HFF-Myc (cell line): ENCODE measurements at regions not wholly inside any gene's neighbourhood (a gene's known extent, or its start where the extent isn't known, plus 50 kb on each side); places are given as distances from the start of the nearest gene placed in this dataset.

Source experiments
- DNase-seq: peaks from one replicate; pipeline ENCODE4 v3.0.0-alpha.2; 2011; ENCODE audit warnings: low read depth; ENCODE audit errors: extremely low read depth
- H3K4me3 ChIP-seq: replicated peaks from 2 replicates; pipeline ENCODE4 v1.5.1; 2011; ENCODE audit warnings: low read depth, mild to moderate bottlenecking, control low read depth, low read length
- TF ChIP-seq, protein P1 (sequence below): IDR thresholded peaks from 2 replicates; pipeline ENCODE4 v1.5.1; 2012; ENCODE audit warnings: mild to moderate bottlenecking, low read depth, low read length, control low read depth; ENCODE audit errors: missing control alignments

DNA sequence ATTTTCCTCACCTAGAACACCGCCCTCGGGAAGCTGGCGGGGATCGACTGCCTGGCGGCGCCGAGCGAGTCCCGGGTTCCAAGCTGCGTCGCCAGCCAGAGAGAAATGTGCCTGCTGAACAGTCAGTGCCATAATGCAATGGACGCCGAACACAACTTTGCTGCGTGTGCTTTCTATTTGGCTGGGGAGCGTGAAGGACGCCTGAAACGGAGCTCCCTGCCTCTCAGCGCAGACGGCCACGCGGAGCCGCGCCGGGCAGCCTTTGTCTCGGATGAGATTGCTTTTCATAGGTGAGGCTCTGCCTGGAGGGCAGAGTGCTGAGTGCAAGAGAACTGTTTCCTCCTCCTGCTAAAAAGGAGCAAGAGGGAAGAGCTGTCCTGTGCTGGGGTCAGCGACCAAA lies 107.7 kb upstream of the BCOR start:
- H3K4me3 ChIP-seq = no peak overlapping the region
- TF ChIP-seq, protein P1, sequence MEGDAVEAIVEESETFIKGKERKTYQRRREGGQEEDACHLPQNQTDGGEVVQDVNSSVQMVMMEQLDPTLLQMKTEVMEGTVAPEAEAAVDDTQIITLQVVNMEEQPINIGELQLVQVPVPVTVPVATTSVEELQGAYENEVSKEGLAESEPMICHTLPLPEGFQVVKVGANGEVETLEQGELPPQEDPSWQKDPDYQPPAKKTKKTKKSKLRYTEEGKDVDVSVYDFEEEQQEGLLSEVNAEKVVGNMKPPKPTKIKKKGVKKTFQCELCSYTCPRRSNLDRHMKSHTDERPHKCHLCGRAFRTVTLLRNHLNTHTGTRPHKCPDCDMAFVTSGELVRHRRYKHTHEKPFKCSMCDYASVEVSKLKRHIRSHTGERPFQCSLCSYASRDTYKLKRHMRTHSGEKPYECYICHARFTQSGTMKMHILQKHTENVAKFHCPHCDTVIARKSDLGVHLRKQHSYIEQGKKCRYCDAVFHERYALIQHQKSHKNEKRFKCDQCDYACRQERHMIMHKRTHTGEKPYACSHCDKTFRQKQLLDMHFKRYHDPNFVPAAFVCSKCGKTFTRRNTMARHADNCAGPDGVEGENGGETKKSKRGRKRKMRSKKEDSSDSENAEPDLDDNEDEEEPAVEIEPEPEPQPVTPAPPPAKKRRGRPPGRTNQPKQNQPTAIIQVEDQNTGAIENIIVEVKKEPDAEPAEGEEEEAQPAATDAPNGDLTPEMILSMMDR = no peak
- no peak for DNase-seq

DNA sequence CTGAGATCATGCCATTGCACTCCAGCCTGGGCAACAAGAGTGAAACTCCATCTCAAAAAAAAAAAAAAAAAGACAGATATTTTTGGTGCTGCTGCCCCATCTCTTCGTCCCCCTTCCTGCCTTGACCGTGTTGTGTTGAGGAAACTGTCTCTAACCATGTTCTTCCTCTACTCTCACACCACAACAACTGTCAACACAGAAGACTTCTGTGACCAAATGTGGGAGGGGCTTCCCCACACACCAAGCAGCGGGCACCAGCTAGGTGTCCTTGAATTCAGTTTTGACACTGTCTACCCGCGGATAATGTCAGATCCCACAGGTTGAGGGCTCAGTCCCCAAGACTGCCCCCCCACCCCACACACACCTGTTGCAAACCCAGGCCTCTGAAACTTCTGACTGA lies 104.7 kb upstream of the BCOR start:
- TF ChIP-seq, protein P1 = no peak
- no peak overlapping the region for H3K4me3 ChIP-seq
- no peak for DNase-seq

DNA sequence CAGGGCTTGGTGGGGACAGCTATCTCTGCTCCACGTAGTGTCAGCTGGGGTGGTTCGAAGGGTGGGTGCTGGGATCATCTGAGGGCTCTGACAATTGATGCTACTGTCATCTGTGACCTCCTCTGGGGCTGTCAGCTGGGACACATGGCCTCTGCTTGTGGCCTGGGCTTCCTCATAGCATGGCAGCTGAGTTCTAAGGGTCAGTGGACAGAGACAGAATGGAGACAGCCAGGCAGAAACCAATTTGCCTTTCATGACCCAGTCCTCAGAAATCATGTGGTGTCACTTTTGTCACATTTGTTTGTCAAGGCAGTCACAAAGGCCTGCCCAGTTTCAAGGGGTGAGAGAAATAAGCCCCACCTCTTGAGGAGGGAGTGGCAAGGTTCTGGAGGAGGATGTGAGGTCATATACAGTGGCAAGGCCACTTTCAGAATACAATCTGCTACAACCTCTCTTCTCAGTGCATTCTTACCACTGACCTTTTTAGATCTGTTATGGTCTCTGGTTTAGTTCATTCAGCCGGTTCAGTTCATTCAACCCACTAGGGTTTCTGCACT lies 103.6 kb upstream of the BCOR start:
- TF ChIP-seq, protein P1 = no peak
- DNase-seq = no peak
- no peak overlapping the region for H3K4me3 ChIP-seq

DNA sequence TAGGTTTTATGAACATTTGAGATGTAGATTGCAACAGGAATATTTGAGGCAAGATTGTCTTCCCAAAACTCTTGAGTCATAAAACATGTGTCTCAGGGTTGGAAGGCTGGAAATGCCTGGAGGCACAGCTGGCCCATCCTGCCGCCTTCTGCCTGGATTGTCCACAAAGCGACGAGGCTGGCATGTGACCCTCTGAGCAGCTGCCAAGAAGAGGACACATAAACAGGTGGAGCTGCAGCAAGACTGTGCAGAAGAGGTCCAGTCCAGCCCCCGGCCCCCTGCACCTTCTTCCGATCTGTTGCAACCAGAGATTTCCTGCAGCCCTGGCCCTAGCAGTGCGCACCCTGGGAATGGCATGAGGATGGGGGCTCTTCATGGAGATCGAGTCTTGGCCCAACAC lies 101.9 kb upstream of the BCOR start:
- TF ChIP-seq, protein P1 = no peak
- no peak for DNase-seq
- no peak overlapping the region for H3K4me3 ChIP-seq

DNA sequence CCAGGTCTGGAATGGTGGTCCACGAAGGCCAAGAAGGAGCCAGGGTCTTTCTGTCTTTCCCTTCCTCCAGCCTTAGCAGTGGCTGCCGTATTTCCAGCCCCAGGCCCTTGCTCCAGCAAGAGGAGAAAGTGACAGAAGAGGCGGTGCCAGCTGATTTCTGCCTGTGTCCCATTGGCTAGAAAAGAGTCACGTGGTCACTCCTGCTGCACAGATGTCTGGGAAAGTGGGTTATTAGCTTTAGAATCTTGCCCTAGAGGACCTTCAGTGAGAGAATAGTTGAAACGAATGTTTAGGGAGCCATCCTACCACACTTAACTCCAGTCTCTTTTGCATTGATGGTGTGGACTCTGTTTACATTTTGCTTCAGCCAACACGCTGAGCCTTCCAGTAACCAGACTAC lies 99.3 kb upstream of the BCOR start:
- H3K4me3 ChIP-seq = no peak overlapping the region
- TF ChIP-seq, protein P1 = no peak
- DNase-seq = no peak

DNA sequence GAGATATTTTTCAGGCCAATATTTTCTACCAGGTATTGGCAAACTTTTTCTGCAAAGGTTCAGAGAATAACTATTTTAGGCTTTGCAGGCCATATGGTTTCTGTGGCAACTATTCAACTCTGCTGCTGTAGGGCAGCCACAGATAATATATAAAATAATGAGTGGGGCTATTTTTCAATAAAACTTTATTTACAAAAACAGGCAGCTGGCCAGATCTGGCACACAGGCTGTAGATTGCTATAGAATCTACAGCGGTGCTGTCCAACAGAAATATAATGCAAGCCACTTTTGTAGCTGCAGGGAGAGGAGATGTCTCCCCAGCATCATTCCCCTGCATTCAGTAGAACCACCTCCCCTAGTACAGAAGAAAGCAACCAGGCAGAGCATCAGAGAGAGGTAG lies 97.6 kb upstream of the BCOR start:
- H3K4me3 ChIP-seq = no peak overlapping the region
- DNase-seq = no peak
- TF ChIP-seq, protein P1 = no peak

DNA sequence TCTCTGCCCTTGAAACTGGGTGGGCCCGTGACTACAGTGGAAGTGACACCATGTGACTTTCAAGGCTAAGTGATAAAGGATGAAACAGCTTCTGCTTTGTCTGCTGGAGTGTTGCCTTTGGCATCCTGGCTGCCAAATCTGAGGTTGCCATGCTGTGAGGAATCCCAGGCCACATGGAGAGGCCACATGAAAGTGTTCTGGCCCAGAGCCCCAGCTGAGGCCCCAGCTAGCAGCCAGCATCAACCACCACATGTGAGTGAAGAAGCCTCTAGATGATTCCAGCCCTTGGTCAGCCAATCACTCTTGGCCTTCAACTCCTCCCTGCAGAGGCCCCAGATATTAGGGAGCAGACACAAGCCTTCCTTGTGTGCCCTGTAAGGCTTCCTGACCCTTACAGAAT lies 94.4 kb upstream of the BCOR start:
- DNase-seq = no peak
- no peak overlapping the region for H3K4me3 ChIP-seq
- TF ChIP-seq, protein P1 = no peak
